Loucy (cell line): ENCODE measurements at regions not wholly inside any gene's neighbourhood (a gene's known extent, or its start where the extent isn't known, plus 50 kb on each side); places are given as distances from the start of the nearest gene placed in this dataset.

Experiments
- H2AFZ ChIP-seq: fragments of 200-600 bp; sonication (generic); 2 replicates; pipeline ENCODE4 v1.6.0; 2016; ENCODE audit warnings: antibody characterized with exemption, mild to moderate bottlenecking, low read length, moderate library complexity
- H3F3A ChIP-seq: fragments of 200-600 bp; 2 replicates; pipeline ENCODE4 v1.6.0; 2016; ENCODE audit warnings: antibody characterized with exemption, low read depth, mild to moderate bottlenecking
- H3K27me3 ChIP-seq: fragments of 200-600 bp; sonication (generic); 2 replicates; pipeline ENCODE4 v1.6.1; 2014; ENCODE audit warnings: low read length, mild to moderate bottlenecking; ENCODE audit not compliant: insufficient read depth, poor library complexity, severe bottlenecking
- H3K36me3 ChIP-seq: fragments of 200-600 bp; sonication (generic); 2 replicates; pipeline ENCODE4 v1.6.1; 2016; ENCODE audit warnings: low read length; ENCODE audit not compliant: insufficient read depth
- H3K4me1 ChIP-seq: fragments of 200-600 bp; sonication (generic); 2 replicates; pipeline ENCODE4 v1.5.1; 2014; ENCODE audit warnings: low read length, mild to moderate bottlenecking; ENCODE audit not compliant: insufficient read depth, poor library complexity, severe bottlenecking
- H3K4me2 ChIP-seq: fragments of 200-600 bp; sonication (generic); 2 replicates; pipeline ENCODE4 v1.6.0; 2014; ENCODE audit warnings: antibody characterized with exemption, low read length, low read depth, mild to moderate bottlenecking; ENCODE audit not compliant: poor library complexity, severe bottlenecking
- H3K4me3 ChIP-seq: fragments of 200-600 bp; sonication (generic); 2 replicates; pipeline ENCODE4 v1.5.1; 2014; ENCODE audit warnings: low read length, mild to moderate bottlenecking, mixed read lengths; ENCODE audit not compliant: poor library complexity, severe bottlenecking
- H3K79me2 ChIP-seq: fragments of 200-600 bp; sonication (generic); 2 replicates; pipeline ENCODE4 v1.6.1; 2014; ENCODE audit warnings: low read length; ENCODE audit not compliant: insufficient read depth
- H3K9ac ChIP-seq: fragments of 200-600 bp; sonication (generic); 2 replicates; pipeline ENCODE4 v1.6.0; 2014; ENCODE audit warnings: mild to moderate bottlenecking, low read depth, low read length, moderate library complexity; ENCODE audit not compliant: poor library complexity, severe bottlenecking
- H3K9me2 ChIP-seq: fragments of 200-600 bp; sonication (generic); replicated peaks from 2 replicates; pipeline ENCODE4 v1.6.1; 2016; ENCODE audit warnings: low read depth, low read length, mixed read lengths
- H3K9me3 ChIP-seq: fragments of 200-600 bp; sonication (generic); 2 replicates; pipeline ENCODE4 v1.6.1; 2014; ENCODE audit warnings: mild to moderate bottlenecking, antibody characterized with exemption, low read length, low read depth; ENCODE audit not compliant: insufficient read depth
- H4K20me1 ChIP-seq: fragments of 200-600 bp; sonication (generic); 2 replicates; pipeline ENCODE4 v1.6.0; 2014; ENCODE audit warnings: antibody characterized with exemption, low read length, mild to moderate bottlenecking; ENCODE audit not compliant: insufficient read depth, poor library complexity, severe bottlenecking
- EZH2phosphoT487 ChIP-seq: fragments of 200-600 bp; IDR thresholded peaks from 2 replicates; pipeline ENCODE4 v1.6.1; 2018; ENCODE audit warnings: antibody characterized with exemption, mild to moderate bottlenecking, moderate library complexity, borderline replicate concordance
- TF ChIP-seq, protein P1 (sequence below): fragments of 200-600 bp; sonication (generic); conservative IDR thresholded peaks from 2 replicates; pipeline ENCODE4 v1.5.1; 2014; ENCODE audit warnings: mild to moderate bottlenecking, antibody characterized with exemption, low read length

DNA sequence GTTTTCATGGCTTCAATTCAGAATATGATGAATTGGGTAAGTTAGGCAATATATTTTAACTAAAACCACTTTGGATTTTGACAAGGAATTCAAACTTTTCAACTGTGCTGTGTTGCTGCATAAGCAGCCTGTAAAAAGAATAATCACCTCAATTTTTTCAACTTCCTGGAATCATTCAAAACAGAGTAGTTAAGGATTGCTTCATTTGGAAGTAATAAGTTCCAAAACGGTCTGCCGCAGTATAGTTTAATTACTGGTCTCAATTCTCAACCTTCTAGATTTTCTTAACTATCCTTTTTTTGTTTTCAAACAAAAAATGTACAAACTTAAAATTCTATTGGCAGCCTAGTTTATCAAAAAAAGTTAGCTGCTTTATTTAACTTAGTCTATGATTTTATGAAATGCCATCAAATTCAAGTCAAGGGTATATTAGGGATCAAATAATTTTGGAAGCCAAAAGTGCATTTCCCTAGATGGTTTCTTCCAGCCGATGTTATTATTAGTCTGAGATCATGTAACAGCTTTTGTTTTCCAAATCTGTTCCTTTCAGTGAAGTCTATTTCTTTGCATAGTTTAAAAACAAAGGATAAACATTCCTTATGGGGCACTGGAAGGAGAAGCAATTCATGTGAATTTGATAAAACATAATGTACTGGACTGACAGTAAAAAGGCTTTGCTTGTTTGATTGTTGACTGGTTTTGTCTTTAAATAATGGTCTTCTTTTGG, 76.1 kb upstream of the ETAA1 start:
- TF ChIP-seq, protein P1, sequence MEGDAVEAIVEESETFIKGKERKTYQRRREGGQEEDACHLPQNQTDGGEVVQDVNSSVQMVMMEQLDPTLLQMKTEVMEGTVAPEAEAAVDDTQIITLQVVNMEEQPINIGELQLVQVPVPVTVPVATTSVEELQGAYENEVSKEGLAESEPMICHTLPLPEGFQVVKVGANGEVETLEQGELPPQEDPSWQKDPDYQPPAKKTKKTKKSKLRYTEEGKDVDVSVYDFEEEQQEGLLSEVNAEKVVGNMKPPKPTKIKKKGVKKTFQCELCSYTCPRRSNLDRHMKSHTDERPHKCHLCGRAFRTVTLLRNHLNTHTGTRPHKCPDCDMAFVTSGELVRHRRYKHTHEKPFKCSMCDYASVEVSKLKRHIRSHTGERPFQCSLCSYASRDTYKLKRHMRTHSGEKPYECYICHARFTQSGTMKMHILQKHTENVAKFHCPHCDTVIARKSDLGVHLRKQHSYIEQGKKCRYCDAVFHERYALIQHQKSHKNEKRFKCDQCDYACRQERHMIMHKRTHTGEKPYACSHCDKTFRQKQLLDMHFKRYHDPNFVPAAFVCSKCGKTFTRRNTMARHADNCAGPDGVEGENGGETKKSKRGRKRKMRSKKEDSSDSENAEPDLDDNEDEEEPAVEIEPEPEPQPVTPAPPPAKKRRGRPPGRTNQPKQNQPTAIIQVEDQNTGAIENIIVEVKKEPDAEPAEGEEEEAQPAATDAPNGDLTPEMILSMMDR, result no peak
- no peak for TF ChIP-seq EZH2phosphoT487
- Histone ChIP-seq H3K79me2 (no peaks in the 10 kb centered on the region), H3K9ac (no peak overlapping the region), H3K4me1 (no peaks in the 10 kb centered on the region), H4K20me1 (no peaks in the 10 kb centered on the region), H3K9me3 (no peaks in the 10 kb centered on the region), H3F3A (no peaks in the 10 kb centered on the region; the same call in 1 of the 2 replicates), H3K36me3 (no peaks in the 10 kb centered on the region), H2AFZ (no peak overlapping the region), H3K4me2 (no peak overlapping the region), H3K9me2 (no peaks in the 10 kb centered on the region), H3K4me3 (no peak overlapping the region), H3K27me3 (no peaks in the 10 kb centered on the region)

GRCh38 chr2:67321588-67321903, 75.6 kb upstream of the ETAA1 start:
- Histone ChIP-seq H3K9me3 (no peaks in the 10 kb centered on the region), H3K4me2 (no peak overlapping the region), H3K27me3 (no peaks in the 10 kb centered on the region), H3K9me2 (no peaks in the 10 kb centered on the region), H4K20me1 (no peaks in the 10 kb centered on the region), H2AFZ (no peak overlapping the region), H3K36me3 (no peaks in the 10 kb centered on the region), H3K4me1 (no peaks in the 10 kb centered on the region), H3K4me3 (no peak overlapping the region), H3F3A (no peaks in the 10 kb centered on the region; the same call in 1 of the 2 replicates), H3K9ac (no peak overlapping the region), H3K79me2 (no peaks in the 10 kb centered on the region)
- TF ChIP-seq, protein P1, result no peak
- no peak for TF ChIP-seq EZH2phosphoT487

GRCh38 chr2:67322353-67323001, 74.7 kb upstream of the ETAA1 start:
- peak overlapping the region; percentile 83 for H2AFZ ChIP-seq
- no peaks in the 10 kb centered on the region for H3K79me2 ChIP-seq
- no peaks in the 10 kb centered on the region for H3K27me3 ChIP-seq
- TF ChIP-seq EZH2phosphoT487, result no peak
- TF ChIP-seq, protein P1, result peak; percentile 44
- peak overlapping the region; percentile 62 for H3K4me3 ChIP-seq
- no peaks in the 10 kb centered on the region for H3K9me3 ChIP-seq
- no peak overlapping the region for H3K9ac ChIP-seq
- H3F3A ChIP-seq, result no peaks in the 10 kb centered on the region; the same call in 1 of the 2 replicates
- H4K20me1 ChIP-seq, result no peaks in the 10 kb centered on the region
- no peaks in the 10 kb centered on the region for H3K9me2 ChIP-seq
- H3K36me3 ChIP-seq, result no peaks in the 10 kb centered on the region
- peak overlapping the region; percentile 48 for H3K4me2 ChIP-seq
- no peaks in the 10 kb centered on the region for H3K4me1 ChIP-seq
